Central memory CD4-positive, alpha-beta T cell (primary cell): ENCODE measurements at regions not wholly inside any gene's neighbourhood (a gene's known extent, or its start where the extent isn't known, plus 50 kb on each side); places are given as distances from the start of the nearest gene placed in this dataset.
"Not testable (repeated sequence)": the region's sequence is repeated elsewhere in the genome, so short reads cannot be mapped to it uniquely, and the experiment has no call there.

Experiments
- DNase-seq: peaks from one replicate; pipeline ENCODE4 v3.0.0; 2022

DNA sequence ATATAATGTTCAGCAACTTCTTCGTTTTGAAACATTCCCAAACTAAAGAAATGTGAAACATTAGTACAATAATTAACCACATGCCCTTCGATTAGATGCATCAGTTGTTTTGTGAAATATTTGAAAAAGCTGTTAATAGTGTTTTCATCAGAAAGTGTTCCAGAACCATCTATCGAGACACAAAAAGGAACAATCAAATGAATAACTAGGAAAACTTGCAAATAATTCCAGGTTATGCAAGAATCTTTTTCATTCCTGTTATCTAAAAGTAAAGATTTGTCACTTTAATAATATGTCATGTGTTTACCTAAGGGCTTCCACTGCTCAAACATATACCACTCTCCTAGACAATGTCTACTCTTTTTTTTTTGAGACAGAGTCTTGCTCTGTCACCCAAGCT lies 904.2 kb upstream of the MIR17HG start:
- no peak for DNase-seq

DNA sequence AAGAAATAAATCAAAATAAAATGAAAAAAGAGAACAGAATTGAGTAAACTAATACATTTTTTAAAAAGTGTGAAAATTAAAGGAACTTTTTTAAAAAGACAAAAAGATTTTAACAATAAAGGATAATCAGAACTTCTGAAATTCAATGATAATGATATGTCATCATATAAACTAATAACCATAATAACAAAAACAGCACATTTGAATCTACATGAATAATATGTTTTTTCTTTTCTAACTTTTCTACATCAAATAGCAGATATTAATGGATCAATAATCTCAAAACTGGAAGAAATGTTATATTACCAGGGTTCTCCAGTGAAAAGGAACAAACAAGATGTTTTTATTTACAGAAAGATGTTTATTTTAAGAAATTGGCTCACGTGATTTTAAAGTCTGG lies 903.3 kb upstream of the MIR17HG start:
- DNase-seq, result no peak

DNA sequence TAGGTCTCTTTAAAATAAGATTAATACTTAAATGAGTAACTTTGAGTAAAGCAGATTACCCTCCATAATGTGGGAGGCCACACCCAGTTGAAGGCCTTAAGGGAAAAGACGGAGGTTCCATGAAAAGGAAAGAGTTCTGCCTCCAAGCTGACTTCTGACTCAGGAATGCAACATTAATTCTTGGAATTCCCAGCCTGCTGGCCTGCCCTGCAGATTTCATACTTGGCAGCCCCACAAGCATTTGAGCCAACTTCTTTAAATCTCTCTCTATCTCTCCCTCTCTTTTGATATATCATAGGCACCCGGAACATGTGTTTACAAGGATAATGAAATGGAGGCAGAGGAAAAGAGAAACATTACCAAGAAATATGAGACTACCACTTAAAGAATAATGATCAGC lies 902.3 kb upstream of the MIR17HG start:
- no peak for DNase-seq

DNA sequence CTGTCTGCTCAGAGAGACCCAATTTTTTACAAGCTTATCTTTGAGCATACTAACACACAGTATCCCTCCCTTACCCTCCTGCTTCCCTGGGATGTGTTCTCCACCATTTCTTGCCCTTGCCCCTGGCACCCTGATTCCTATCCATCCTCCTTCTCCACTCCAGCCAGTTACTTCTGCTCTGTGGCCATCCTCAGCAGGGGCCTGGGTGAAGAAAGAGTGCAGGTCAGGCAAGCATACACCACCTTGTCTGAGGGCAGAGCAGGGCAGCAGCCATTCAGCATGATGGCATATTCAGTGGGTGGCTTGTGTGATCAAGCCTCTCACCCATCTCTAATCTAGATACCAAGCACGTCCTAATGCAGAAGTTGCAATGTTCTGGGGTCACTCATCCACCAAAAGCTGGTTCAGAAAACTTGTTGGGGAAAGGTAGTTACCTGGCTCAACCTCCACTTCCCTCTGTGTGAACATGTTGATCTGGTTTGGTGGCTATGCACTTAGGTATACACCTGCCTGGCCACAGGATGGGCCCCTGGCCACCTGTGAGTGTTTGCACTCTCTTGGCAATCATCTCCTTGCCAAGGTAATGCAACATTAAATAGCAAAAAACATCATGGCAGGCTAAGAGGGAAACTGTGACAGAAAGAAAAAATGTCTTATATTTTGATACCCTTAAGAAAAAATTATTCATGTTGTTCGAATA lies 900.3 kb upstream of the MIR17HG start:
- DNase-seq, result no peak

DNA sequence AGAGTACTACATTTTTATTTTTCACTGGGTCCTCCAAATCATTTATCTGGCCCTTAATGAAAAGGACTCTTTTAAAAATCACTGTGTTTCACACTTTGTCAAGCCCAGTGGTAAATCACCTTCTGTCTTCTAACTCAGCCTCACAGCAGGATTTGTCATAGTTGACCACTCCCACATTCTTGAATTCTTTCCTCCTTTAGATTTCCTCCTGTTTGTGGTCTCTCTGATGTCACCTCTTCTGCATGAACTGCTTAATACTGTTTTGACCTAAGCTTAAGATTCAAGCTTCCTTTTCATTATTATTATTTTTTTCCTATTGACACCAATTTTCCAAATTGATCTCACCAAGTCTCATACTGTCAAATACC lies 899.8 kb upstream of the MIR17HG start:
- DNase-seq, result no peak

DNA sequence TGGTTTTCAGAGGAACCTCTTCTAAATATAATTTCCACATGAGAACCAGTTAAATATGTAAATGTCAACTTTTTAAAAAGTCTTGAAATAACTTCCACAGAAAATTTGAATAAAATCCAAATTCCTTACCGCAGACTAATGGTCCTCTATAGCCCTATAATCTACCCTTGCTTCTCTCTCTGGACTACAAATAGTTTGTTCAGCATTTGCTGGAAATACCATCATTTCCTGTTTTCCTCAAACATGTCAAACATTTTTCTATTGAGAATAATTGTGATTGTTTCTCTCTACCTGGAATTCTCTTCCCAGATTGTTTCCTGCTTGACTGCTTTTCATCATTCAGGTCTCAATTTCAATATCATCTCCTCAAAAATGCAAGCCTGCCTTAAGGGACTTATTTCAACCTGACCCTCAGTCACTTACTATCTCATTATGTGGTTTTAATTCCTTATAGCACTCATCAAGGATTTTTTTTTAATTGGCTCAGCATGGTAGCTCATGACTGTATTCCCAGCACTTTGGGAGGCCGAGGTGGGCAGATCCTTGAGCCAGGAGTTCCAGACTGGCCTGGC lies 898.9 kb upstream of the MIR17HG start:
- no peak for DNase-seq

DNA sequence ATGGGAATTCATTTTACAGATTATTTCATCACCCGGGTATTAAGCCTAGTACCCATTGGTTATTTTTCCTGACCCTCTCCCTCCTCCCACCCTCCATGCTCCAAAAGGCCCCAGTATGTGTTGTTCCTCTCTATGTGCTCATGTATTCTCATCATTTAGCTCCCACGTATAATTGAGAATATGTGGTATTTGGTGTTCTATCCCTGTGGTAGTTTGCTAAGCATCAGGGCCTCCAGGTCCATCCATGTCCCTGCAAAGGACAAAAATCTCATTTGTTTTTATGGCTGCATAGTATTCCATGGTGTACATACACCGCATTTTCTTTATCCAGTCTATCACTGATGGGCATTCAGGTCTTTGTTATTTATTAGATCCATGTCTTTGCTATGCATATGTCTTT lies 894.1 kb upstream of the MIR17HG start:
- no peak for DNase-seq

DNA sequence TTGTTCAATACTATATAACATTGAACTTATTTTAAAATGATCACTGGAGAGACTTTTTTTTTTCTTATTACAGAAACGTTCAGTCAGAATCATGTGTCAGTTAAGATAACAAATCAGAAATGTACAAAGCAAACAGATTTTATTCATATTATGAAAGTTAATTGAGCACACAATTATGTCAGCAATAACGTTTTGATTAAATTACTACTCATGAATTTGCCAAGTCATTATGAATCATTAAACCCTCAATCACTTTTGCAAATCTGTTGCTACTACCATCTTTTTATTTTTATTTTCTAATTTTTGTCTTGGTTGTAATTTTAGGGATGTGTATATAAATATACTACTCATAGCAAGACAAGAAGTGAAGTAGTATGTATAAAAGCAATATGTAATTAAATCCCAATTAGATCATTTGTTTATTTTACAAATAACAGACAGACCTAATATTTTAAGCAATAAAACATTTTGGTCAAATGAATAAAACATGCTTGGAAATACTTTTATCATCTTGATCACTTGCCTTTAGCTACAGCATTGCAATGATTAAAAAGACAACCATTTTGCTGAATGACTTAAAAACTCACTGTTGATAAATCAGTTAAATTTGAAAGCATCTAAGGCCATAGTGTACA lies 893.4 kb upstream of the MIR17HG start:
- no peak for DNase-seq

DNA sequence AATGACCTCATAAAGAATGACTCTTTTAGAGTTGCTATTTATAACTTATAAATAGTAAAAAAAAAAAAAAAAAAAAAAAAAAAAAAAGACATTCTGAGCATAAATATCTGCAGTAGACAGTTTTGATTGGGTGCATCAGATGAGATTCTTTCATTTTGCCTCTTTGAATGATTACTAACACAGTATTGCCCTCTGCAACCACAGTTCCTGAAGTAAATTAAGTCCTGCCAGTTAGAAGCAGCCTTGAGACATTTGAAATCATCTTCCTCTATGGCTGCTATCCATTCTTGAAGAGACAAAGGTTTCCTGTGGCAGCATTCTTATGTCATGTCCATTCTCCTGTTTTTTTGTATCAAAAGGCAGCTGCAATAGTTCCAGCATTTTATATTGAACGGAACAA lies 892.4 kb upstream of the MIR17HG start:
- no peak for DNase-seq

DNA sequence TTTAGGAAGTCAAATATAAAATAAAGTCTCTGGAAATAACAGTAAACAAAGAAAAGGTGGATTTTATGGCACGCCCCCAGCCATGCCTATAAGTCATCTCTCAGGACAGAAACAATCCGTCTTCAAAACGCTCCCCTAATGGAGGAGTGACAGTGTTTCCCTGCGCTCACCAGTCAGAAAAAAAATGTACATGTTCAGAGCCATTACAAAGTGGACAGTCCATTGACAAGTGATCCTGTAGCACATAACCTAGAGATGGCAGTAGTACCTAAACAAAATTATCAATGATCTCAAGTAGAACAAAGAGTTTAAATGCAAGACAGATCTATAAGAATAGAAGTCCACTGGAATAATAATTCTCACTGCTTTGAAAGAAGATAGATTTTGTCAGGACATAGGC lies 891.7 kb upstream of the MIR17HG start:
- no peak for DNase-seq

DNA sequence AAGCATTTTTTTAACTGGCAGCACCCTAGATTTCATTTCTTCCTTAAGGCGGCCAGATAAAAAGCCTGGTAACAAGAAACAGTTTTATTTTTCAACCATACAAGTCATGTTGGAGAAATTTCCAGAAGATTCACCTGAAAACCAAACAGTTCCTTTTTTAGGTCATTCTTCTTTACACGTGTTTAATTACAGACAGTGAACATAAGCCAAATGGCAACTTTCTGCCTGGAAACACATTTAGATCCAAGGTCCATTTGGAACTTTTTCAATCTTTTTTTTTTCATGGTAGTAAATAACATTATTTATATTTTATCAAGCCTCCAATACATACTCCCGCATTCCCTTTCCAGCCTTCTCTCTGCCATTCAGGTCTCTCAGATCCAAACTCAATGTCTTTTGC lies 886.1 kb upstream of the MIR17HG start:
- no peak for DNase-seq

DNA sequence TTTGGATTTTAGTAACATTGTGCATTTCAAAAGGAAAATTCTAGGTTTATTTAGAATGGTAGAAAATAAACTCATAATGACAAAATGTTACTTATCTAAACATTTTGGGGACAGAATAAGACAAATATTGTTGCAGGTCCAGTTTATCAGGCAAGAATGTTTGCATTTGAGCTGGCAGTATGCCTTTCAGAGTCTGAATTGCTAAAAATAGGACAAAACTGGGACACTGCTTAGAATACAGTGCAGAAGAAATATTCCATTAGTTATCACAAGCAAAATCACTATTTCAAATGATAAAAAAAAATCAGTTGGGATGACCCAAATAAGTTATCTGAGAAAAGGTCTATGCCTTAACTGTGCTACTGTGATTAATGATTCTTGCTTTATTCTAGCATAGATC lies 870.3 kb upstream of the MIR17HG start:
- DNase-seq, result no peak

DNA sequence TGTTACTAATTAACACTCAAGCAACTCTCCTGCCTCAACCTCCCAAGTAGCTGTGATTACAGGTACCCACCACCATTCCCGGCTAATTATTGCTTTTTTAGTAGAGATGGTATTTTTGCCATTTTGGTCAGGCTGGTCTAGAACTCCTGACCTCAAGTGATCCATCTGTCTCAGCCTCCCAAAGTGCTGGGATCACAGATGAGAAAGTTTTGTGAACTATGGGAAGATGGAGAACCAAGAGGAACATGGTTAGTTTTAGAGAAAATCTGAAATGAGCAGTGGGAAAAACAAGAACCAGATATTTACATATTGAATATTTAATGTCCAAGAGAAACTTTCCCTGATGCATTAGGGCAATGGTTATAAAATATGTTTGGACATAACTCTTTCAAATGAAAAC lies 863.6 kb upstream of the MIR17HG start:
- no peak for DNase-seq

DNA sequence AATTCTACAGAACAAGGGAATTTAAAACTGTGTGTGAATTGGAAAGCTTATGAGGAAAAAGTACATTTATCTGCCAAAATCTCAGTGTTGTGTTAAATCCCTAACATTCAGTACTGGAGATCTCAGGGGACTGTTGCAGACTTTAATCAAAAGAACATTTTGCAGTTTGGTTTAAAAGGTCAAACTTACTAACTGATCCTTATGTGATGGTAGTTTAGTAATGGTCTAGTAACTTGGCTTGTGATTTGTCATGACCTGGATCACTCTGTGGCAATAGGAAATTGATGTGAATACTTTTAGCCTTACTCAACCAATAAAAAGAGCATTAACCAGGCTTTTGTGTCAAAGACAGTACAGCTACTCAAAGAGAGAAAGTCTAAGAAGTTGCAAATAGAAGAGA lies 862.1 kb upstream of the MIR17HG start:
- DNase-seq, result no peak

DNA sequence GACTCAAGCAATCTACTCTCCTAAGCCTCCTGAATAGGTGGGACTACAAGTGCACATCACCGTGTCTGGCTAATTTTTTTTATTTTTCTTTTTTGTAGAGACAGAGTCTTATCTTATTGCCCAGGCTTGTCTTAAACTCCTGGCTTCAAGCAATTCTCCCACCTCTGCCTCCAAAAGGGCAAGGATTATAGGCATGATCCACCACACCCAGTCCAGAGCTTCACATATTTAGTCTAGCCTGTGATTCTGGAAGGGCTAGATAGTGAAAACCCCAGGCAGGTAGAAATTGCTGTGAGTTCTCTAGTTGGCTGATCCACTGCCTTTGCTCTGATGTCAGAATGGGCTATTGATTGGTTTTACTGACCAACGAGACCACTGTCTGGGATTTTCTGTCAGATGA lies 854.6 kb upstream of the MIR17HG start:
- DNase-seq, result no peak

DNA sequence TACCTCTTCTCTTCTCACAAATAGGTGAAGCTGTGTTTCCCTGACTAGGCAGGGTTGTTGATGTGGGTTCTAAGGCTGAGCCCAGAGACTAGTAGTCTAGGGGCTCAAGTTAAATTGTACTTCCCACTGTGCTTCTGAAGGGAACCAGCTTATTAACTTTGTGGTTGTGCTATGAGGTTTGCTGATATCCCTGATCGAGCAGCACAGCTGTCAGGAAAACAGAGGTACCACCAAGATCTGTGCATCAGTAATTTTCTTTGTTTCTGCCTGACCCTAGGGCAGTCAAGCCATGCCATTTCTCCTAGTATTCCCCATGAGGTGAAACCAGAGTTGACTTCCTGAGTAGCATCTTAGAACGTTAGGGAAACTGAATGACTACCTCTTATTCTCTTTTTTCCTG lies 853.8 kb upstream of the MIR17HG start:
- no peak for DNase-seq

DNA sequence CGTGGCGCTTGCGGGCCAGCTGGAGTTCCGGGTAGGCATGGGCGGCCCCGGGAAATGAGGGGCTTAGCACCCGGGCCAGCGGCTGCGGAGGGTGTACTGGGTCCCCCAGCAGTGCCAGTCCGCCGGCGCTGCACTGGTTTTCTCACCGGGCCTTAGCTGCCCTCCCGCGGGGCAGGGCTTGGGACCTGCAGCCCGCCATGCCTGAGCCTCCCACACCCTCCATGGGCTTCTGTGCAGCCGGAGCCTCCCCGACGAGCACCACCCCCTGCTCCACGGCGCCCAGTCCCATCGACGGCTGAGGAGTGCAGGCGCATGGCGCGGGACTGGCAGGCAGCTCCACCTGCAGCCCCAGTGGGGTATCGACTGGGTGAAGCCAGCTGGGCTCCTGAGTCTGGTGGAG lies 852.6 kb upstream of the MIR17HG start:
- DNase-seq, result not testable (repeated sequence)

DNA sequence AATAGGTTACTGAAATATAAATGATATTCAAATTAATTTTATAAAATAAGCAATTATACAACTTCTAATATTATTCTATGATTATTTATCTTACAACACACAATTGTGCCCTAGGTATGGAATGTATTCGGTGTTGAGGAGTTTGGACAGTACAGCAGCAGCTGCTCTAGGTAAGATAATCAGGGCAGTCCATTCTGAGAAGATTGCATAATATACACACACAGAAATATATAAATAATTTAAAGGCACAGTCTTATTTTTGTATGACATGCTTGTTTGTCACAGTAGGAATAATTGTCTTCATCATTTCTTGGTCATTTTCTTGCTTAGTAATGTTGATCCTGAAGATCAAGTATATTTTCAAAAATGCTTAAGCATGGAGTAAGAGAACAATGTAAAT lies 849.4 kb upstream of the MIR17HG start:
- DNase-seq, result no peak

DNA sequence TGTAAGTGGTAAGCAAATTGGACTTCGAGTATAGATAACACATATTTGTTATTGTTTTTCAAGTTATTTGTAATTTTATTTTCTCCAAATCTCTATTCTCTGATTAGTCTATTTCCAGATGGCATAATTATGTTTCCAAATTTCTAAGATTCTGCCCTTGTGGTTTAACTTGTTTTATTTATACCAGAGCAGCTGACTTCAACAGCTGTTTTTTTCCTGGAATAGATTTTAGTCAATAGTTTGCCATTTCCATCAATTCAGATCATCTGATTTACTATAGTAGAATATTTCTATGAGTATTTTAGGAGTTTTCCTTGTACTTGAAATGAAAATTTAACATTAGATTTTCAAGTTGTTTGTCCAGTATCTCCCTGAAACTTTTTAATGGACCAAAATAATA lies 848.7 kb upstream of the MIR17HG start:
- DNase-seq, result no peak

DNA sequence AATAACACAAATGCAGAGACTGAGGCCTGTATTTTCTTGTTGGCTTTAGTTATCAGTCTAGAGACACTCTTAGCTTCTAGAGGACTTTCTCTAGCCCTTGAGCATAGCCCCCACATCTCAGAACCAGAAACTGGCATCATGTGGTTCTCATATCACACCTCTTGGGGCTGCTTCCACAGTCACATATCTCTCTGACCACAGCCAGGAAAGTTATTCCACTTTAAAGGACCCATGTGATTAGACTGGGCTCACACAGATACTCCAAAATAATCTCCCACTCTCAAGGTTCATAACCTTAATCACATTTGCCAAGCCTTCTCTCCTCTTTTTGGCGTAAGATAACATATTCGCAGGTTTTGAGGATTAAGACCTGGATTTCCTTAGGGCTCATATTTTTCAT lies 846.9 kb upstream of the MIR17HG start:
- DNase-seq, result no peak

DNA sequence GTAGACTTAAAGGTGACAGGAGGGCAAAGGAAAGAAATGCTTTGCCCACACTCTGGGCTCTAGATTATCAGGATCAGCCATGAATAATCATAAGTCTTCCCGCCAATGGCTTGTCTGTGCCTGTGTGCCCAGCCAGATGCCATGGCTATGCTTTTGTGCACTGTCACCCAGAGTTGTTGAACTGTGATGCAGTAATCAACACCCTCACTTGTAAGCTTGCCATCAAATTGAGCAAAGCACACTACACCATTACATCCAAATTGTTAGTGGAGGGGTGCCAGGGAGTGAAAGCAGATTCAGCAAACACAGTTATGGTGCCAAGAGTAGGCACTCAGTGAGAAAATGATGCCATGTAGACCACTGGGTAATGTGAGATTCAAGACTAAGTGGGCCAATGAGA lies 845.3 kb upstream of the MIR17HG start:
- no peak for DNase-seq

DNA sequence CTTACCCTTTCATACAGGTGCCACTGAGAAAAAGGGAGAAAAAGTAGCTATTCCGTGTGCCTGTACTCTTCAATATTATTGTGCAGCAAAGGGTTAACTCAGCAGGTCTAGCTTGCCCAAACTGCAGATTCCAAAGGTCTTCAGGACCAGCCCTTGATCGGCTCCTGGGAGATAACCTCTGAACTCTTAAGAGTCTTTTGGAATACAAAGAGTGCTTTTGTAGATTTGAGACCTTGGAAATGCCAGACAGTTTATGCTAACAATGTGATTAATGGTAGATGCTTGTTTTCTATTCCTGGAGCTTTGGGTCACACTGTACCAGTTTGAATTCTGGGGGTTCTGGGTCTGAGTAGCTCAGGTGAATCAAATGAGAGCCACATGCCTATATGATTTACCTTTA lies 844.7 kb upstream of the MIR17HG start:
- DNase-seq, result no peak

DNA sequence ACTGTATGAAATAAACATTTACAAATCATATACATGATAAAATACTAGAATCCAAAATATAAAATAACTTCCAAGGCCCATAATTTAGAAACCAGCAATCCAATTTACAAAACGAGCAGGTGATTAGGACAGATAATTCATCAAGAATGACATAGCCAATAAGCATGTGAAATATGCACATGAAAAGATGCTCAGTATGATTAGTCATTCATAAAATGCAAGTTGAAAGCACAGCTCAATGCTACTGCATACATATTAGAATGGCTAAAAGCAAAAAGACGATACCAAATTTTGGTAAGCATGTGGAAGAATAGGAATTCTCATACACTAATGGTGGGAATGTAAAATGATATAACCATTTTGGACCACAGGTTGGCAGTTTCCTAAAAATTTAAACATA lies 837.2 kb upstream of the MIR17HG start:
- no peak for DNase-seq

DNA sequence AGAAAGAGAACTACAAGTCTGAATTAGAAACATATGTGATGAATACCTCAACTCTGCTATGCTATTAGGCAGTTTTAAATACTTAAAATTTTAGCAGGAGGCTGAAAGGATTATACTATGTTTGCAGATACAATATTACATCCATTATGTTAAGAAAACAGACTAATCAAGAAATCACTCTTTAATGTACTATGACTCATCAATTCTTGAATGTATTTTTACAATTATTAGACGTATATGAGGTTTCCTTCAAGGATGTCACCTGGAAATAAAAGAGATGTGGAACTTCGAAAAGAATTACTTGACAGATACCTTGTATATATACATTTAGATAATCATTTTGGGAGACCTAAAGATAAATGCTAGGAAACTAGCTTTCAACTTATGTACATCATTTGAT lies 835.6 kb upstream of the MIR17HG start:
- DNase-seq, result no peak

DNA sequence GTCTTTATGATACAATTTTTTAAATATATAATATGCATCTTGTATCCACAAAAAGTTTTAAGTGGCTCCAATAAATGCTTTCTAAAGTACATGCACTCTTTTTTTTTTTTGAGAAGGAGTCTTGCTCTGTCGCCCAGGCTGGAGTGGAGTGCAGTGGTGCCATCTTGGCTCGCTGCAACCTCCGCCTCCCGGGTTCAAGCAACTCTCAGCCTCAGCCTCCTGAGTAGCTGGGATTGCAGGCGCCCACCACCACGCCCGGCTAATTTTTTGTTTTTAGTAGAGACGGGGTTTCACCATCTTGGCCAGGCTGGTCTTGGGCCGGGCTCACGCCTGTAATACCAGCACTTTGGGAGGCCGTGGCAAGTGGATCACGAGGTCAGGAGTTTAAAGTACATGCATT lies 832.8 kb upstream of the MIR17HG start:
- DNase-seq, result not testable (repeated sequence)
